ENCODE measurements at regions not wholly inside any gene's neighbourhood (a gene's known extent, or its start where the extent isn't known, plus 50 kb on each side); places are given as distances from the start of the nearest gene placed in this dataset.

DNA sequence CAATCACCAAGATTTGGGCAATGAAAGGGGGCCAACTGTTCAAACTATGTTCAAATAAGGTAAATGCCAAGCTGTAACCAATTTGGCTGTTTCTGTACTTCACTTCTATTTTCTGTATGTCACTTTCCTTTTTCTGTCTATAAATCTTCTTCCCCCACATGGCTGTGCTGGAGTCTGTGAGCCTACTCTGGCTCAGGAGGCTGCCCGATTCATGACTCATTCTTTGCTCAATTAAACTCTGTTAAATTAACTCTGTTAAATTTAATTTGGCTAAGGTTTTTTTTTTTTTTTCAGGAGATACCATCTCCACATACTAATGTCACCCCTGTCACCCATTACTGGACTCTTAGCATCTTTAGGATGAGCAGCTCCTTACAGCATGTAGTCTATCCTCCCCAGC lies 178.8 kb upstream of the TWIST2 start:
- H3K27ac Mint-ChIP-seq, result no peak overlapping the region
- peaks cover 33% of the 10 kb centered on the region for H3K9me3 Mint-ChIP-seq
- H3K27me3 Mint-ChIP-seq (ENCODE audit: low read depth), result peaks cover 8% of the 10 kb centered on the region
- no peaks in the 10 kb centered on the region for H3K4me1 Mint-ChIP-seq
- H3K4me3 Mint-ChIP-seq, result no peak overlapping the region
- TF ChIP-seq, protein P1, sequence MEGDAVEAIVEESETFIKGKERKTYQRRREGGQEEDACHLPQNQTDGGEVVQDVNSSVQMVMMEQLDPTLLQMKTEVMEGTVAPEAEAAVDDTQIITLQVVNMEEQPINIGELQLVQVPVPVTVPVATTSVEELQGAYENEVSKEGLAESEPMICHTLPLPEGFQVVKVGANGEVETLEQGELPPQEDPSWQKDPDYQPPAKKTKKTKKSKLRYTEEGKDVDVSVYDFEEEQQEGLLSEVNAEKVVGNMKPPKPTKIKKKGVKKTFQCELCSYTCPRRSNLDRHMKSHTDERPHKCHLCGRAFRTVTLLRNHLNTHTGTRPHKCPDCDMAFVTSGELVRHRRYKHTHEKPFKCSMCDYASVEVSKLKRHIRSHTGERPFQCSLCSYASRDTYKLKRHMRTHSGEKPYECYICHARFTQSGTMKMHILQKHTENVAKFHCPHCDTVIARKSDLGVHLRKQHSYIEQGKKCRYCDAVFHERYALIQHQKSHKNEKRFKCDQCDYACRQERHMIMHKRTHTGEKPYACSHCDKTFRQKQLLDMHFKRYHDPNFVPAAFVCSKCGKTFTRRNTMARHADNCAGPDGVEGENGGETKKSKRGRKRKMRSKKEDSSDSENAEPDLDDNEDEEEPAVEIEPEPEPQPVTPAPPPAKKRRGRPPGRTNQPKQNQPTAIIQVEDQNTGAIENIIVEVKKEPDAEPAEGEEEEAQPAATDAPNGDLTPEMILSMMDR (IDR thresholded peaks at IDR 0.05; ENCODE audit: unreplicated experiment in 3 of 3), result no peak
- peaks cover 4% of the 10 kb centered on the region for H3K36me3 Mint-ChIP-seq (ENCODE audit: low read depth)

DNA sequence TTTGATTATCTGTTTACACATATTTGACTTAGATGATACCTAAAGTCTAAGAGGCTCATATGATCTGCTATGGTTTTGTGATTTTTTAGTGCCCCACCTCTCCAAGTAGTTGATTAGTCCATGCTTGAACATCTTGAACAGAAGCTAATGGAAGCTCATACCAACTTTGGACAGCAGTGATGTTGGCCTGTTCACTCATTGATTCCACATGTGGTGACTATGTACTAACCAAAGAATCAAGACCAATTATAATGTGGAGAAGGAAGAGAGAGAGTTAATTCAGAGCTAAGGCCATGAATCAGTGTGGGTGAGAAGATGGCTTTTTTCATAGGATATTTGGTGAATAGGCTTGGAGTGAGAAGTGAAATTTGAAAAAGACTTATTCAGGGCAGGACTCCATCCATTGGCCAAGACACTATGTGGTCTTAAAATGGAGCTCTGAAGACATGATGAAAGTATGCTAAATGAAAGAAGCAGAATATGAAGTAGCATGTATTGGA lies 178.3 kb upstream of the TWIST2 start:
- Mint-ChIP-seq H3K27me3 (ENCODE audit: low read depth) (peaks cover 8% of the 10 kb centered on the region), H3K4me1 (no peaks in the 10 kb centered on the region), H3K36me3 (ENCODE audit: low read depth) (peaks cover 4% of the 10 kb centered on the region), H3K9me3 (peaks cover 33% of the 10 kb centered on the region), H3K4me3 (no peak overlapping the region), H3K27ac (no peak overlapping the region)
- TF ChIP-seq, protein P1 (IDR thresholded peaks at IDR 0.05; ENCODE audit: unreplicated experiment in 3 of 3), result no peak

DNA sequence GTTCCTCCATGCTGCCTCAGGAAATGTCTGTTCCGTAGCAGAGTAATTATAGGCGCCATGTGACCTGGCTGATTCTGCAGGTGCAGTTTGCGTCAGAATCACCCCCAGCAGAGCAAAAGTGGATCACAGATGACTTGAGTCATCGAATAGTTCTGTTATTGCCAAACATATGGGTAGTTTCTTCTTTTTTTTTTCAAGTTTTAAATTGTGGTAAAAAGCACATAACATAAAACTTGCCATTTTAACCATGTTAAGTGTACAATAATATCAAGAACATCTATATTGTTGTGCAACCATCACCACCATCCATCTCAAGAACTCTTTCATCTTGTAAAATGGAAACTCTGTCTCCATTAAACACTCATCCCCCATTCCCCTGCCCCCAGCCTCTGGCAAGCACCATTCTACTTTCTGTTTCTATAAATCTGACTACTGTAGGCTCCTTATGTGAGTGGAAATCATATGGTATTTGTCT lies 177.7 kb upstream of the TWIST2 start:
- TF ChIP-seq, protein P1 (IDR thresholded peaks at IDR 0.05; ENCODE audit: unreplicated experiment in 3 of 3), result no peak
- Mint-ChIP-seq H3K4me1 (no peaks in the 10 kb centered on the region), H3K27ac (no peak overlapping the region), H3K36me3 (ENCODE audit: low read depth) (peaks cover 4% of the 10 kb centered on the region), H3K9me3 (peaks cover 32% of the 10 kb centered on the region), H3K4me3 (no peak overlapping the region), H3K27me3 (ENCODE audit: low read depth) (peaks cover 8% of the 10 kb centered on the region)

DNA sequence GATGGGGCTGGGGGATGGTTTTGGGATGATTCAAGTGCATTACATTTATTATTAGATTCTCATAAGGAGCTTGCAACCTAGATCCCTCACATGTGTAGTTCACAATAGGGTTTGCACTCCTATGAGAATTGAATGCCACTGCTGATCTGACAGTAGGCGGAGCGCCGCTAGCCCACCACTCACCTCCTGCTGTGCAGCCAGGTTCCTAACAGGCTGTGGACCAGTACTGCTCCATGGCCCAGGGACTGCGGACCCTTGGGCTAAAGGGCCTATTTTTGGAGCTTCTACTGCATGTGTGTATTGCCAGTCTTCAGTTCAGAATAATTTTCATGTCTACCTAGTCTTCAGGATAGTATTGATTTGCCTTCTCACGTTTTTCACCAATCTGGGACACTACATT lies 165.3 kb upstream of the TWIST2 start:
- Mint-ChIP-seq H3K27ac (no peak overlapping the region), H3K4me3 (no peak overlapping the region), H3K36me3 (ENCODE audit: low read depth) (peaks cover 4% of the 10 kb centered on the region), H3K27me3 (ENCODE audit: low read depth) (peaks cover 5% of the 10 kb centered on the region), H3K4me1 (no peaks in the 10 kb centered on the region), H3K9me3 (peaks cover 20% of the 10 kb centered on the region)
- TF ChIP-seq, protein P1 (IDR thresholded peaks at IDR 0.05; ENCODE audit: unreplicated experiment in 3 of 3), result no peak

DNA sequence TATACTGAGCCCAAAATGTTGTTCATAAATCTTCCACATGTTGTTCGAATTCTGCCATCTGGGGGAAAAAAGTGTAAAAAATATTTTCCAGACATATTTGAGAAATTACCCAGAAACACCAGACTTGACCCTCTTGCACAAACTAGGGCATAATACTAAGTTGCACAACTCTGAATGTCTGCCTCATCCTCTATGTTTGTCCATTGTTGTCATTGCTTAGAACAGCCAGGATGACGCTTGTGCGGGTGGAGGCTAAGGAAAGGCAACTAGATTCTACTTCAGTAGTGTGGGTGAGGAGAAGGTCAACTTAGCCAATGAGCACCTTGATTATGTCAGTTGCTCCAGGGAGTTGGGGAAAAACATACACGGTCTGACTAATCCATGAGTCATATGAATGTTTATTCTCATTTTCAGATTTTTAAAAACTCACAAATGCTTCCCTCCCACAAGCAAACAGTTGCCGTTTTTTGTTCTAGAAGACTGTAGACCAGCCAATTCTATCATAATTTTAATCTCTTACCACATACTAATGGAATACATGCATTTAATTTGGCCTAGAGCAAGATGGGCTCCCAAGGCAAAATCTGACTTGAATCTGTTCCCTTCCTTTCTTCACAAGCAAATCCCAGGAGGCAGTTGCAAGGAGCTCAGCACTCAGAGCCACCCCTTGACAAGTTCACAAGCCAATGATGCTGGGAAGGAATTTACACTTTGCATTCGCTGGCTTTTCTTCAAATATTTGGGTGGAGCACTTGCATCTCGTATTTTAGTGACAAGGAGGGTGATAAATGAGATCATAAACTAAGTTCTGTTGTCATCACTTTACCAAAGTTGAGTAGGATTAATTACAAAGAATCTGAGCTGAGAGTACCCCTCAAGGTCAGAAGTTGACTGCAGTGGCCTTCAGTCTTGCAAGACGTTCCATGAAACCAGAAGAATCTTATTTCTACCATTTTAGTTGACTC lies 163.2 kb upstream of the TWIST2 start:
- Mint-ChIP-seq H3K9me3 (peaks cover 4% of the 10 kb centered on the region), H3K36me3 (ENCODE audit: low read depth) (no peaks in the 10 kb centered on the region), H3K4me1 (peaks cover 7% of the 10 kb centered on the region), H3K27ac (peak overlapping the region in 2 of 3 experiments; percentile 13 to 64), H3K27me3 (ENCODE audit: low read depth) (peaks cover 16% of the 10 kb centered on the region), H3K4me3 (no peak overlapping the region)
- TF ChIP-seq, protein P1 (IDR thresholded peaks at IDR 0.05; ENCODE audit: unreplicated experiment in 3 of 3), result no peak
